HEK293 (cell line): ENCODE measurements at regions not wholly inside any gene's neighbourhood (a gene's known extent, or its start where the extent isn't known, plus 50 kb on each side); places are given as distances from the start of the nearest gene placed in this dataset.

Source experiments
- HOXC10 ChIP-seq: sonication (generic); formaldehyde crosslinking; IDR thresholded peaks from 2 replicates; pipeline ENCODE4 v1.8.1; 2023; ENCODE audit warnings: mild to moderate bottlenecking, missing genetic modification reagents
- IKZF3 ChIP-seq: fragments of 450-650 bp; IDR thresholded peaks from 2 replicates; pipeline ENCODE4 v1.5.0; 2018; ENCODE audit warnings: missing biosample characterization, mild to moderate bottlenecking, missing genetic modification characterization, moderate library complexity
- KLF1 ChIP-seq: fragments of 450-650 bp; formaldehyde crosslinking; IDR thresholded peaks from 2 replicates; pipeline ENCODE4 v1.5.1; 2016; ENCODE audit warnings: missing biosample characterization, missing genetic modification characterization
- KLF17 ChIP-seq: fragments of 450-650 bp; formaldehyde crosslinking; IDR thresholded peaks from 2 replicates; pipeline ENCODE4 v1.5.1; 2016; ENCODE audit warnings: missing biosample characterization, missing genetic modification characterization
- KLF8 ChIP-seq: fragments of 450-650 bp; formaldehyde crosslinking; IDR thresholded peaks from 2 replicates; pipeline ENCODE4 v1.5.1; 2016; ENCODE audit warnings: missing biosample characterization, missing genetic modification characterization
- MEIS1 ChIP-seq: sonication (generic); formaldehyde crosslinking; IDR thresholded peaks from 2 replicates; pipeline ENCODE4 v1.8.1; 2022; ENCODE audit warnings: missing genetic modification reagents, mild to moderate bottlenecking, borderline replicate concordance
- SP2 ChIP-seq: fragments of 450-650 bp; formaldehyde crosslinking; IDR thresholded peaks from 2 replicates; pipeline ENCODE4 v1.5.1; 2016; ENCODE audit warnings: missing biosample characterization, missing genetic modification characterization
- SP7 ChIP-seq: fragments of 450-650 bp; formaldehyde crosslinking; IDR thresholded peaks from 2 replicates; pipeline ENCODE4 v1.5.1; 2016; ENCODE audit warnings: missing biosample characterization, missing genetic modification characterization
- TRIM28 ChIP-seq: IDR thresholded peaks from 2 replicates; pipeline ENCODE4 v1.6.1; 2011; ENCODE audit warnings: low read length, control low read depth, borderline replicate concordance
- YY1 ChIP-seq: fragments of 450-650 bp; formaldehyde crosslinking; IDR thresholded peaks from 2 replicates; pipeline ENCODE4 v1.5.1; 2018; ENCODE audit warnings: missing biosample characterization, missing genetic modification characterization
- ZBTB11 ChIP-seq: fragments of 450-650 bp; formaldehyde crosslinking; conservative IDR thresholded peaks from 2 replicates; pipeline ENCODE4 v1.5.1; 2016; ENCODE audit warnings: low read depth, missing biosample characterization, missing genetic modification characterization
- ZNF121 ChIP-seq: fragments of 450-650 bp; formaldehyde crosslinking; IDR thresholded peaks from 2 replicates; pipeline ENCODE4 v1.5.1; 2016; ENCODE audit warnings: missing biosample characterization, missing genetic modification characterization
- ZNF138 ChIP-seq: fragments of 450-650 bp; formaldehyde crosslinking; IDR thresholded peaks from 2 replicates; pipeline ENCODE4 v1.5.1; 2016; ENCODE audit warnings: missing biosample characterization, missing genetic modification characterization, borderline replicate concordance
- ZNF148 ChIP-seq: fragments of 450-650 bp; formaldehyde crosslinking; IDR thresholded peaks from 2 replicates; pipeline ENCODE4 v1.5.0; 2017; ENCODE audit warnings: missing biosample characterization, missing genetic modification characterization, borderline replicate concordance
- ZNF155 ChIP-seq: fragments of 450-650 bp; formaldehyde crosslinking; IDR thresholded peaks from 2 replicates; pipeline ENCODE4 v1.5.1; 2016; ENCODE audit warnings: missing biosample characterization, missing genetic modification characterization
- ZNF157 ChIP-seq: fragments of 450-650 bp; formaldehyde crosslinking; IDR thresholded peaks from 2 replicates; pipeline ENCODE4 v1.5.1; 2016; ENCODE audit warnings: missing biosample characterization, missing genetic modification characterization
- ZNF23 ChIP-seq: fragments of 450-650 bp; formaldehyde crosslinking; IDR thresholded peaks from 2 replicates; pipeline ENCODE4 v1.5.1; 2016; ENCODE audit warnings: missing biosample characterization, missing genetic modification characterization, borderline replicate concordance
- ZNF248 ChIP-seq: fragments of 450-650 bp; formaldehyde crosslinking; IDR thresholded peaks from 2 replicates; pipeline ENCODE4 v1.5.1; 2017; ENCODE audit warnings: missing biosample characterization, missing genetic modification characterization
- ZNF302 ChIP-seq: fragments of 450-650 bp; formaldehyde crosslinking; IDR thresholded peaks from 2 replicates; pipeline ENCODE4 v1.5.1; 2016; ENCODE audit warnings: missing biosample characterization, missing genetic modification characterization, low read depth
- ZNF404 ChIP-seq: fragments of 450-650 bp; formaldehyde crosslinking; IDR thresholded peaks from 2 replicates; pipeline ENCODE4 v1.5.1; 2017; ENCODE audit warnings: missing biosample characterization, missing genetic modification characterization
- ZNF423 ChIP-seq: fragments of 450-650 bp; formaldehyde crosslinking; IDR thresholded peaks from 2 replicates; pipeline ENCODE4 v1.5.1; 2016; ENCODE audit warnings: missing biosample characterization, missing genetic modification characterization
- ZNF558 ChIP-seq: fragments of 450-650 bp; formaldehyde crosslinking; IDR thresholded peaks from 2 replicates; pipeline ENCODE4 v1.5.1; 2016; ENCODE audit warnings: missing biosample characterization, missing genetic modification characterization
- ZNF621 ChIP-seq: fragments of 450-650 bp; formaldehyde crosslinking; IDR thresholded peaks from 2 replicates; pipeline ENCODE4 v1.5.1; 2017; ENCODE audit warnings: missing biosample characterization, missing genetic modification characterization
- ZNF658 ChIP-seq: fragments of 450-650 bp; formaldehyde crosslinking; IDR thresholded peaks from 2 replicates; pipeline ENCODE4; 2016; ENCODE audit warnings: missing biosample characterization, missing genetic modification characterization
- ZNF660 ChIP-seq: fragments of 450-650 bp; IDR thresholded peaks from 2 replicates; pipeline ENCODE4 v1.5.1; 2018; ENCODE audit warnings: missing biosample characterization, mild to moderate bottlenecking, missing genetic modification characterization
- ZNF791 ChIP-seq: fragments of 450-650 bp; formaldehyde crosslinking; IDR thresholded peaks from 2 replicates; pipeline ENCODE4 v1.5.1; 2016; ENCODE audit warnings: missing biosample characterization, missing genetic modification characterization
- TF ChIP-seq, protein P1 (sequence below): fragments of 450-650 bp; formaldehyde crosslinking; optimal IDR thresholded peaks from 2 replicates; pipeline ENCODE3; 2016; ENCODE audit warnings: missing biosample characterization, mild to moderate bottlenecking, missing genetic modification characterization
- TF ChIP-seq, protein P2 (sequence below): fragments of 450-650 bp; formaldehyde crosslinking; conservative IDR thresholded peaks from 2 replicates; pipeline ENCODE4 v1.5.1; 2016; ENCODE audit warnings: low read depth, missing biosample characterization, missing genetic modification characterization

- TF ChIP-seq, protein P1, sequence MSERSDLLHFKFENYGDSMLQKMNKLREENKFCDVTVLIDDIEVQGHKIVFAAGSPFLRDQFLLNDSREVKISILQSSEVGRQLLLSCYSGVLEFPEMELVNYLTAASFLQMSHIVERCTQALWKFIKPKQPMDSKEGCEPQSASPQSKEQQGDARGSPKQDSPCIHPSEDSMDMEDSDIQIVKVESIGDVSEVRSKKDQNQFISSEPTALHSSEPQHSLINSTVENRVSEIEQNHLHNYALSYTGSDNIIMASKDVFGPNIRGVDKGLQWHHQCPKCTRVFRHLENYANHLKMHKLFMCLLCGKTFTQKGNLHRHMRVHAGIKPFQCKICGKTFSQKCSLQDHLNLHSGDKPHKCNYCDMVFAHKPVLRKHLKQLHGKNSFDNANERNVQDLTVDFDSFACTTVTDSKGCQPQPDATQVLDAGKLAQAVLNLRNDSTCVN (tag by site-specific recombination), result no peak
- TF ChIP-seq ZNF660 (tag by site-specific recombination) (peak; percentile 89), HOXC10 (CRISPR knock-in tag) (no peak), ZNF138 (no peak), ZNF148 (no peak), ZNF302 (tag by site-specific recombination) (no peak), SP2 (tag by site-specific recombination) (no peak), ZNF23 (tag by site-specific recombination) (no peak), SP7 (tag by site-specific recombination) (peak; percentile 77), ZNF157 (tag by site-specific recombination) (no peak), ZBTB11 (tag by site-specific recombination) (no peak), MEIS1 (no peak), ZNF558 (no peak), ZNF423 (tag by site-specific recombination) (no peak), ZNF404 (no peak), YY1 (tag by site-specific recombination) (no peak), ZNF248 (tag by site-specific recombination) (no peak), TRIM28 (peak; percentile 90), ZNF155 (tag by site-specific recombination) (no peak), ZNF621 (tag by site-specific recombination) (no peak), KLF17 (tag by site-specific recombination) (no peak), KLF8 (tag by site-specific recombination) (peak; percentile 47; the same call in 1 of the 2 replicates), IKZF3 (tag by site-specific recombination) (peak; percentile 85; the same call in 1 of the 2 replicates), KLF1 (no peak), ZNF658 (tag by site-specific recombination) (no peak), ZNF791 (tag by site-specific recombination) (no peak), ZNF121 (tag by site-specific recombination) (no peak)
- TF ChIP-seq, protein P2, sequence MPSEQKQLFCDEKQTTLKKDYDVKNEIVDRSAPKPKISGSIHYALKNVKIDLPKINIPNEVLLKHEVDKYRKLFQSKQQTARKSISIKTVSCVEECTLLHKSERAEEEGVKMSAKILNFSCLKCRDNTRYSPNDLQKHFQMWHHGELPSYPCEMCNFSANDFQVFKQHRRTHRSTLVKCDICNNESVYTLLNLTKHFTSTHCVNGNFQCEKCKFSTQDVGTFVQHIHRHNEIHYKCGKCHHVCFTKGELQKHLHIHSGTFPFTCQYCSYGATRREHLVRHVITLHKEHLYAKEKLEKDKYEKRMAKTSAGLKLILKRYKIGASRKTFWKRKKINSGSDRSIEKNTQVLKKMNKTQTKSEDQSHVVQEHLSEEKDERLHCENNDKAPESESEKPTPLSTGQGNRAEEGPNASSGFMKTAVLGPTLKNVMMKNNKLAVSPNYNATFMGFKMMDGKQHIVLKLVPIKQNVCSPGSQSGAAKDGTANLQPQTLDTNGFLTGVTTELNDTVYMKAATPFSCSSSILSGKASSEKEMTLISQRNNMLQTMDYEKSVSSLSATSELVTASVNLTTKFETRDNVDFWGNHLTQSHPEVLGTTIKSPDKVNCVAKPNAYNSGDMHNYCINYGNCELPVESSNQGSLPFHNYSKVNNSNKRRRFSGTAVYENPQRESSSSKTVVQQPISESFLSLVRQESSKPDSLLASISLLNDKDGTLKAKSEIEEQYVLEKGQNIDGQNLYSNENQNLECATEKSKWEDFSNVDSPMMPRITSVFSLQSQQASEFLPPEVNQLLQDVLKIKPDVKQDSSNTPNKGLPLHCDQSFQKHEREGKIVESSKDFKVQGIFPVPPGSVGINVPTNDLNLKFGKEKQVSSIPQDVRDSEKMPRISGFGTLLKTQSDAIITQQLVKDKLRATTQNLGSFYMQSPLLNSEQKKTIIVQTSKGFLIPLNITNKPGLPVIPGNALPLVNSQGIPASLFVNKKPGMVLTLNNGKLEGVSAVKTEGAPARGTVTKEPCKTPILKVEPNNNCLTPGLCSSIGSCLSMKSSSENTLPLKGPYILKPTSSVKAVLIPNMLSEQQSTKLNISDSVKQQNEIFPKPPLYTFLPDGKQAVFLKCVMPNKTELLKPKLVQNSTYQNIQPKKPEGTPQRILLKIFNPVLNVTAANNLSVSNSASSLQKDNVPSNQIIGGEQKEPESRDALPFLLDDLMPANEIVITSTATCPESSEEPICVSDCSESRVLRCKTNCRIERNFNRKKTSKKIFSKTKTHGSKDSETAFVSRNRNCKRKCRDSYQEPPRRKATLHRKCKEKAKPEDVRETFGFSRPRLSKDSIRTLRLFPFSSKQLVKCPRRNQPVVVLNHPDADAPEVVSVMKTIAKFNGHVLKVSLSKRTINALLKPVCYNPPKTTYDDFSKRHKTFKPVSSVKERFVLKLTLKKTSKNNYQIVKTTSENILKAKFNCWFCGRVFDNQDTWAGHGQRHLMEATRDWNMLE (tag by site-specific recombination), result peak; percentile 35; the same call in 1 of the 2 replicates
Measured at GRCh38 chr13:74325106-74325505, 190.9 kb upstream of the KLF12 start (continued).
